ENCODE measurements at regions not wholly inside any gene's neighbourhood (a gene's known extent, or its start where the extent isn't known, plus 50 kb on each side); places are given as distances from the start of the nearest gene placed in this dataset.

GRCh38 chr12:18895540-18895939 lies 157.6 kb downstream of the CAPZA3 start:
- Histone ChIP-seq H4K91ac (ENCODE audit: low read depth, low read length, poor library complexity) (peak overlapping the region; percentile 34), H2BK5ac (ENCODE audit: low read length) (peak overlapping the region; percentile 58)

GRCh38 chr12:18895946-18896345 lies 158.0 kb downstream of the CAPZA3 start:
- Histone ChIP-seq H3K4me2 (ENCODE audit: insufficient read depth, low read length, poor library complexity, severe bottlenecking) (no peak overlapping the region), H4K91ac (ENCODE audit: low read depth, low read length, poor library complexity) (peak overlapping the region; percentile 34), H2AFZ (ENCODE audit: low read length) (peak overlapping the region; percentile 89), H3K36me3 (replicated peaks in 1 of 2; ENCODE audit: control insufficient read depth in 2 of 2, insufficient read depth in 2 of 2, low read length in 2 of 2) (no peaks in the 10 kb centered on the region), H3K4me1 (ENCODE audit: control insufficient read depth in 2 of 2, insufficient read depth in 1 of 2, low read depth in 1 of 2, low read length in 2 of 2) (peaks cover 8 to 12% of the 10 kb centered on the region in 2 donors), H3K27me3 (ENCODE audit: control insufficient read depth in 3 of 3, insufficient read depth in 3 of 3, low read depth in 1 of 3, low read length in 3 of 3) (no peaks in the 10 kb centered on the region), H3K4ac (ENCODE audit: low read length) (no peak overlapping the region), H3K79me1 (ENCODE audit: low read depth, low read length) (no peaks in the 10 kb centered on the region), H3K9ac (ENCODE audit: low read depth, low read length, poor library complexity) (no peak overlapping the region), H2BK12ac (ENCODE audit: low read length) (peak overlapping the region; percentile 18), H3K27ac (replicated peaks; ENCODE audit: low read length) (peak overlapping the region; percentile 19), H3K9me3 (replicated peaks in 1 of 2; ENCODE audit: control insufficient read depth in 2 of 2, insufficient read depth in 1 of 2, low read depth in 1 of 2, low read length in 2 of 2) (peaks cover 0 to 2% of the 10 kb centered on the region in 2 donors), H2BK5ac (ENCODE audit: low read length) (peak overlapping the region; percentile 58), H4K8ac (ENCODE audit: low read depth, low read length) (peak overlapping the region; percentile 92), H2AK5ac (ENCODE audit: low read depth, low read length) (no peak overlapping the region), H2BK15ac (ENCODE audit: low read length) (peak overlapping the region; percentile 41), H3K23ac (ENCODE audit: low read depth, low read length, poor library complexity) (peak overlapping the region; percentile 38), H3K18ac (ENCODE audit: low read length) (peak overlapping the region; percentile 16), H2BK120ac (ENCODE audit: low read depth, low read length) (no peak overlapping the region), H3K14ac (ENCODE audit: low read length) (peak overlapping the region; percentile 3), H3K4me3 (ENCODE audit: low read length in 2 of 2) (no peak overlapping the region)
- peak; percentile 23 for DNase-seq (ENCODE audit: low spot score)
- WGBS, 2 donors (ENCODE audit: extremely low coverage in 2 of 2, insufficient read length in 2 of 2, insufficient replicate concordance in 1 of 2), result no CpG with 5 or more reads among the region's 7 CpGs

More at GRCh38 chr12:18895540-18895939, 157.6 kb downstream of the CAPZA3 start:
- Histone ChIP-seq H3K4me1 (ENCODE audit: control insufficient read depth in 2 of 2, insufficient read depth in 1 of 2, low read depth in 1 of 2, low read length in 2 of 2) (peaks cover 8 to 12% of the 10 kb centered on the region in 2 donors), H3K4ac (ENCODE audit: low read length) (no peak overlapping the region), H3K27ac (replicated peaks; ENCODE audit: low read length) (peak overlapping the region; percentile 19), H2BK120ac (ENCODE audit: low read depth, low read length) (no peak overlapping the region), H3K18ac (ENCODE audit: low read length) (peak overlapping the region; percentile 16), H2BK15ac (ENCODE audit: low read length) (no peak overlapping the region), H2AFZ (ENCODE audit: low read length) (peak overlapping the region; percentile 89), H3K36me3 (replicated peaks in 1 of 2; ENCODE audit: control insufficient read depth in 2 of 2, insufficient read depth in 2 of 2, low read length in 2 of 2) (no peaks in the 10 kb centered on the region), H3K14ac (ENCODE audit: low read length) (no peak overlapping the region), H3K23ac (ENCODE audit: low read depth, low read length, poor library complexity) (no peak overlapping the region), H4K8ac (ENCODE audit: low read depth, low read length) (no peak overlapping the region), H3K9ac (ENCODE audit: low read depth, low read length, poor library complexity) (no peak overlapping the region), H3K79me1 (ENCODE audit: low read depth, low read length) (no peaks in the 10 kb centered on the region), H3K4me3 (ENCODE audit: low read length in 2 of 2) (no peak overlapping the region), H3K4me2 (ENCODE audit: insufficient read depth, low read length, poor library complexity, severe bottlenecking) (no peak overlapping the region), H2AK5ac (ENCODE audit: low read depth, low read length) (no peak overlapping the region), H3K27me3 (ENCODE audit: control insufficient read depth in 3 of 3, insufficient read depth in 3 of 3, low read depth in 1 of 3, low read length in 3 of 3) (no peaks in the 10 kb centered on the region), H3K9me3 (replicated peaks in 1 of 2; ENCODE audit: control insufficient read depth in 2 of 2, insufficient read depth in 1 of 2, low read depth in 1 of 2, low read length in 2 of 2) (peaks cover 0 to 2% of the 10 kb centered on the region in 2 donors), H2BK12ac (ENCODE audit: low read length) (peak overlapping the region; percentile 8)
- DNase-seq (ENCODE audit: low spot score), result no peak
- WGBS, 2 donors (ENCODE audit: extremely low coverage in 2 of 2, insufficient read length in 2 of 2, insufficient replicate concordance in 1 of 2), result no CpG with 5 or more reads among the region's 9 CpGs

DNA sequence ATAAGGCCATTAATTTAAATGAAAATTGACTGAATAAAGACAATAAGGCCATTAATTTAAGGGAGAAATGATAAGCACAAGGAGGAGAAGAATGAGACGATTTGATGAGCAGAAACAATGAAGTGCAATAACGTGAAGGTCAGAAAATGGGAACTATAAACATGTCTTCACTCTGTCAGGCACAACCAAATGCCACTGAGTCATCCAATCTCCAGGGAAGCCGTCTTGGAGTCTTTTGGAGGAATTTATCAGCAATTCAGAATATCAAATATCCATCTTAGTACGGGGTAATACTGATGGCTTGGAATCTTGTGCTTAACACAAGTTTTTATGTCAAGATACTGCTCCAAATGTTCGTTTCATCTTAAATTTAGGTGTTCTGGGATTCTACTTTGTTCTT lies 159.9 kb downstream of the CAPZA3 start:
- Histone ChIP-seq H2BK5ac (ENCODE audit: low read length) (no peak overlapping the region), H3K79me1 (ENCODE audit: low read depth, low read length) (no peaks in the 10 kb centered on the region), H3K9me3 (replicated peaks in 1 of 2; ENCODE audit: control insufficient read depth in 2 of 2, insufficient read depth in 1 of 2, low read depth in 1 of 2, low read length in 2 of 2) (peaks cover 0 to 2% of the 10 kb centered on the region in 2 donors), H2BK15ac (ENCODE audit: low read length) (no peak overlapping the region), H4K91ac (ENCODE audit: low read depth, low read length, poor library complexity) (no peak overlapping the region), H3K4ac (ENCODE audit: low read length) (no peak overlapping the region), H2AK5ac (ENCODE audit: low read depth, low read length) (no peak overlapping the region), H3K27me3 (ENCODE audit: control insufficient read depth in 3 of 3, insufficient read depth in 3 of 3, low read depth in 1 of 3, low read length in 3 of 3) (no peaks in the 10 kb centered on the region), H3K9ac (ENCODE audit: low read depth, low read length, poor library complexity) (no peak overlapping the region), H4K8ac (ENCODE audit: low read depth, low read length) (no peak overlapping the region), H3K14ac (ENCODE audit: low read length) (no peak overlapping the region), H2BK120ac (ENCODE audit: low read depth, low read length) (no peak overlapping the region), H3K27ac (replicated peaks; ENCODE audit: low read length) (no peak overlapping the region), H3K4me1 (ENCODE audit: control insufficient read depth in 2 of 2, insufficient read depth in 1 of 2, low read depth in 1 of 2, low read length in 2 of 2) (peaks cover 8 to 12% of the 10 kb centered on the region in 2 donors), H3K18ac (ENCODE audit: low read length) (no peak overlapping the region), H3K23ac (ENCODE audit: low read depth, low read length, poor library complexity) (no peak overlapping the region), H3K36me3 (replicated peaks in 1 of 2; ENCODE audit: control insufficient read depth in 2 of 2, insufficient read depth in 2 of 2, low read length in 2 of 2) (no peaks in the 10 kb centered on the region), H2AFZ (ENCODE audit: low read length) (no peak overlapping the region), H3K4me3 (ENCODE audit: low read length in 2 of 2) (no peak overlapping the region), H2BK12ac (ENCODE audit: low read length) (no peak overlapping the region), H3K4me2 (ENCODE audit: insufficient read depth, low read length, poor library complexity, severe bottlenecking) (no peak overlapping the region)
- WGBS, 2 donors (ENCODE audit: extremely low coverage in 2 of 2, insufficient read length in 2 of 2, insufficient replicate concordance in 1 of 2), result no CpG with 5 or more reads among the region's 5 CpGs
- no peak for DNase-seq (ENCODE audit: low spot score)

DNA sequence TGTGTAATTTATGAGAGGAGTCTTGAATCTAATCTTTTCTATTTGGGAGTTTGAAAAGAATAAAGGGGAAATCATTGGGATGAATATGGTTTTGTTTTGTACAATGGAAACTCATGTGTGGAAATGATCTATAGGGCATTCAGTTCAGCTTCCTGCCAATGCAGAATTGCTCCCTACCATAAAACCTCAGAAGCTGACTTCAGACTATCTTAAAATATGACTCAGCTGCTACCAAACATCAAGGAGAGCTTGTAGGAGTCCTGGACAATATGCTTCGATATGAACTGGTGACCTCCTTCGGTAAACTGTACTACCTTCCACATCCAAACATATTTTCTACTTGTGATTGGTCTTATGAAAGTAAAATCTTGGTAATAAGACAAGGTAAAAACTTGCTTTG lies 160.6 kb downstream of the CAPZA3 start:
- Histone ChIP-seq H3K27ac (replicated peaks; ENCODE audit: low read length) (no peak overlapping the region), H3K9ac (ENCODE audit: low read depth, low read length, poor library complexity) (no peak overlapping the region), H3K79me1 (ENCODE audit: low read depth, low read length) (no peaks in the 10 kb centered on the region), H3K36me3 (replicated peaks in 1 of 2; ENCODE audit: control insufficient read depth in 2 of 2, insufficient read depth in 2 of 2, low read length in 2 of 2) (no peaks in the 10 kb centered on the region), H2BK12ac (ENCODE audit: low read length) (no peak overlapping the region), H2BK120ac (ENCODE audit: low read depth, low read length) (no peak overlapping the region), H3K23ac (ENCODE audit: low read depth, low read length, poor library complexity) (no peak overlapping the region), H2BK5ac (ENCODE audit: low read length) (no peak overlapping the region), H3K9me3 (replicated peaks in 1 of 2; ENCODE audit: control insufficient read depth in 2 of 2, insufficient read depth in 1 of 2, low read depth in 1 of 2, low read length in 2 of 2) (peaks cover 0 to 2% of the 10 kb centered on the region in 2 donors), H4K8ac (ENCODE audit: low read depth, low read length) (no peak overlapping the region), H2BK15ac (ENCODE audit: low read length) (no peak overlapping the region), H2AFZ (ENCODE audit: low read length) (no peak overlapping the region), H3K14ac (ENCODE audit: low read length) (no peak overlapping the region), H3K18ac (ENCODE audit: low read length) (no peak overlapping the region), H3K4ac (ENCODE audit: low read length) (no peak overlapping the region), H3K4me2 (ENCODE audit: insufficient read depth, low read length, poor library complexity, severe bottlenecking) (no peak overlapping the region), H3K4me1 (ENCODE audit: control insufficient read depth in 2 of 2, insufficient read depth in 1 of 2, low read depth in 1 of 2, low read length in 2 of 2) (peaks cover 8 to 12% of the 10 kb centered on the region in 2 donors), H3K4me3 (ENCODE audit: low read length in 2 of 2) (no peak overlapping the region), H2AK5ac (ENCODE audit: low read depth, low read length) (no peak overlapping the region), H3K27me3 (ENCODE audit: control insufficient read depth in 3 of 3, insufficient read depth in 3 of 3, low read depth in 1 of 3, low read length in 3 of 3) (no peaks in the 10 kb centered on the region), H4K91ac (ENCODE audit: low read depth, low read length, poor library complexity) (no peak overlapping the region)
- WGBS, 2 donors (ENCODE audit: extremely low coverage in 2 of 2, insufficient read length in 2 of 2, insufficient replicate concordance in 1 of 2), result no CpG with 5 or more reads among the region's 2 CpGs
- DNase-seq (ENCODE audit: low spot score), result no peak
